Amygdala (tissue), 56 donors: ENCODE measurements at regions not wholly inside any gene's neighbourhood (a gene's known extent, or its start where the extent isn't known, plus 50 kb on each side); places are given as distances from the start of the nearest gene placed in this dataset.

ENCODE experiments used
- DNase-seq, 56 donors: peaks; one replicate each; lab custom pipeline; 2025; lab: John Stamatoyannopoulos, UW

GRCh38 chr2:129857200-129857599 is 122.3 kb upstream of the RAB6C start:
- no peak for DNase-seq

- DNase-seq: no peak
These were observed 120.3 kb upstream of the RAB6C start for GRCh38 chr2:129859175-129859574.

- DNase-seq: no peak
These were observed 119.4 kb upstream of the RAB6C start for GRCh38 chr2:129860088-129860487.

GRCh38 chr2:129861666-129862288 is 117.7 kb upstream of the RAB6C start:
- DNase-seq: no peak

GRCh38 chr2:129862668-129863067 is 116.8 kb upstream of the RAB6C start:
- no peak for DNase-seq

GRCh38 chr2:129863350-129863749 is 116.1 kb upstream of the RAB6C start:
- DNase-seq: no peak

- DNase-seq: no peak
These were observed 114.7 kb upstream of the RAB6C start for GRCh38 chr2:129864719-129865118.

GRCh38 chr2:129865976-129866375 is 113.5 kb upstream of the RAB6C start:
- DNase-seq: no peak

- no peak for DNase-seq
These were observed 113.1 kb upstream of the RAB6C start for GRCh38 chr2:129866391-129866790.

- no peak for DNase-seq
These were observed 111.3 kb upstream of the RAB6C start for GRCh38 chr2:129868151-129868550.

- no peak for DNase-seq
These were observed 108.7 kb upstream of the RAB6C start for GRCh38 chr2:129870685-129871241.

- no peak for DNase-seq
These were observed 107.0 kb upstream of the RAB6C start for GRCh38 chr2:129872446-129872845.

GRCh38 chr2:129876541-129876940 is 102.9 kb upstream of the RAB6C start:
- no peak for DNase-seq

GRCh38 chr2:129877289-129877741 is 102.2 kb upstream of the RAB6C start:
- peak; percentile 46 to 96 (median 90) for DNase-seq

- peak in 42 of 56 donors; percentile 9 to 90 (median 66) for DNase-seq
These were observed 101.4 kb upstream of the RAB6C start for GRCh38 chr2:129877795-129878775.

- no peak for DNase-seq
These were observed 99.8 kb upstream of the RAB6C start for GRCh38 chr2:129879614-129880180.

- DNase-seq: no peak
These were observed 99.2 kb upstream of the RAB6C start for GRCh38 chr2:129880309-129880708.

GRCh38 chr2:129880971-129881370 is 98.5 kb upstream of the RAB6C start:
- DNase-seq: no peak

GRCh38 chr2:129881786-129882396 is 97.6 kb upstream of the RAB6C start:
- DNase-seq: no peak

GRCh38 chr2:129882476-129882875 is 97.0 kb upstream of the RAB6C start:
- no peak for DNase-seq

- DNase-seq: no peak
These were observed 96.3 kb upstream of the RAB6C start for GRCh38 chr2:129883121-129883520.
